GF-D8 (cell line): ENCODE measurements at regions not wholly inside any gene's neighbourhood (a gene's known extent, or its start where the extent isn't known, plus 50 kb on each side); places are given as distances from the start of the nearest gene placed in this dataset.
"Not testable (repeated sequence)": the region's sequence is repeated elsewhere in the genome, so short reads cannot be mapped to it uniquely, and the experiment has no call there.

Source experiments
- DNase-seq: peaks from one replicate; lab custom pipeline; 2025; lab: John Stamatoyannopoulos, UW

GRCh38 chr10:130261766-130262165 lies 125.6 kb downstream of the GLRX3 start:
- DNase-seq, result no peak

GRCh38 chr10:130263289-130263688 lies 127.1 kb downstream of the GLRX3 start:
- DNase-seq, result no peak

GRCh38 chr10:130265542-130265941 lies 129.4 kb downstream of the GLRX3 start:
- DNase-seq, result no peak

- DNase-seq, result no peak
Measured at GRCh38 chr10:130282492-130283218, 146.5 kb downstream of the GLRX3 start.

GRCh38 chr10:130283219-130283545 lies 147.0 kb downstream of the GLRX3 start:
- DNase-seq, result no peak

GRCh38 chr10:130295761-130296160 lies 159.6 kb downstream of the GLRX3 start:
- DNase-seq, result not testable (repeated sequence)

GRCh38 chr10:130300608-130301020 lies 164.4 kb downstream of the GLRX3 start:
- DNase-seq, result peak; percentile 12

GRCh38 chr10:130301021-130301892 lies 165.1 kb downstream of the GLRX3 start:
- peak; percentile 35 for DNase-seq

- no peak for DNase-seq
Measured at GRCh38 chr10:130326954-130327353, 190.8 kb downstream of the GLRX3 start.

- no peak for DNase-seq
Measured at GRCh38 chr10:130329792-130330191, 193.6 kb downstream of the GLRX3 start.

- DNase-seq, result no peak
Measured at GRCh38 chr10:130333185-130333584, 197.0 kb downstream of the GLRX3 start.

GRCh38 chr10:130335336-130335735 lies 199.1 kb downstream of the GLRX3 start:
- no peak for DNase-seq

GRCh38 chr10:130336617-130337304 lies 200.6 kb downstream of the GLRX3 start:
- no peak for DNase-seq

GRCh38 chr10:130337305-130337640 lies 201.1 kb downstream of the GLRX3 start:
- DNase-seq, result no peak

GRCh38 chr10:130337696-130338635 lies 201.8 kb downstream of the GLRX3 start:
- DNase-seq, result no peak

GRCh38 chr10:130338636-130339024 lies 202.4 kb downstream of the GLRX3 start:
- no peak for DNase-seq

GRCh38 chr10:130339091-130339490 lies 202.9 kb downstream of the GLRX3 start:
- DNase-seq, result no peak

GRCh38 chr10:130339911-130340310 lies 203.7 kb downstream of the GLRX3 start:
- no peak for DNase-seq

GRCh38 chr10:130340816-130341215 lies 204.6 kb downstream of the GLRX3 start:
- DNase-seq, result no peak

- DNase-seq, result no peak
Measured at GRCh38 chr10:130341356-130341755, 205.2 kb downstream of the GLRX3 start.

GRCh38 chr10:130345728-130346127 lies 209.5 kb downstream of the GLRX3 start:
- DNase-seq, result no peak

GRCh38 chr10:130350996-130351395 lies 214.8 kb downstream of the GLRX3 start:
- no peak for DNase-seq
